Activated CD8-positive, alpha-beta T cell treated with anti-CD3 and anti-CD28 coated beads for 36 hours (primary cell): ENCODE measurements at regions not wholly inside any gene's neighbourhood (a gene's known extent, or its start where the extent isn't known, plus 50 kb on each side); places are given as distances from the start of the nearest gene placed in this dataset.
"Not testable (repeated sequence)": the region's sequence is repeated elsewhere in the genome, so short reads cannot be mapped to it uniquely, and the experiment has no call there.

Source experiments
- ATAC-seq: fragments of 200-7000 bp; cut with Tn5 transposase; one replicate; pipeline ENCODE4 v1.10.0; 2021; ENCODE audit warnings: mild to moderate bottlenecking, moderate library complexity
- CTCF ChIA-PET: fragments of 350-600 bp; sonication (Branson Sonifier 250); formaldehyde crosslinking; loops from one replicate; lab custom pipeline; 2021; ENCODE audit warnings: antibody characterized with exemption; lab: Charles Lee
- POLR2A ChIA-PET: fragments of 350-600 bp; sonication (Branson Sonifier 250); formaldehyde crosslinking; loops from one replicate; lab custom pipeline; 2021; ENCODE audit warnings: antibody characterized with exemption; lab: Charles Lee
- DNase-seq: peaks from one replicate; pipeline ENCODE4 v3.0.0-alpha.2; 2020
- H3K27ac Mint-ChIP-seq: one replicate; pipeline ENCODE4 v1.8.0; 2021; ENCODE audit warnings: mild to moderate bottlenecking, mixed read lengths
- H3K27me3 Mint-ChIP-seq: one replicate; pipeline ENCODE4 v1.8.0; 2021; ENCODE audit warnings: mixed read lengths
- H3K36me3 Mint-ChIP-seq: one replicate; pipeline ENCODE4 v1.8.0; 2021; ENCODE audit warnings: low read depth, mixed read lengths
- H3K4me1 Mint-ChIP-seq: one replicate; pipeline ENCODE4 v1.8.0; 2021; ENCODE audit warnings: low read depth, mixed read lengths
- H3K4me3 Mint-ChIP-seq: one replicate; pipeline ENCODE4 v1.8.0; 2021; ENCODE audit warnings: mild to moderate bottlenecking, moderate library complexity, mixed read lengths
- H3K9me3 Mint-ChIP-seq: one replicate; pipeline ENCODE4 v1.8.0; 2021; ENCODE audit warnings: mixed read lengths
- intact Hi-C: fragments of 100-400 bp; cut with micrococcal nuclease; formaldehyde crosslinking; loops from one replicate; pipeline ENCODE4 v1.10.0; 2022
- TF ChIP-seq, protein P1 (sequence below): fragments of 200-600 bp; IDR thresholded peaks from one replicate; pipeline ENCODE4 v1.8.0; 2022; ENCODE audit warnings: antibody characterized with exemption, mild to moderate bottlenecking

DNA sequence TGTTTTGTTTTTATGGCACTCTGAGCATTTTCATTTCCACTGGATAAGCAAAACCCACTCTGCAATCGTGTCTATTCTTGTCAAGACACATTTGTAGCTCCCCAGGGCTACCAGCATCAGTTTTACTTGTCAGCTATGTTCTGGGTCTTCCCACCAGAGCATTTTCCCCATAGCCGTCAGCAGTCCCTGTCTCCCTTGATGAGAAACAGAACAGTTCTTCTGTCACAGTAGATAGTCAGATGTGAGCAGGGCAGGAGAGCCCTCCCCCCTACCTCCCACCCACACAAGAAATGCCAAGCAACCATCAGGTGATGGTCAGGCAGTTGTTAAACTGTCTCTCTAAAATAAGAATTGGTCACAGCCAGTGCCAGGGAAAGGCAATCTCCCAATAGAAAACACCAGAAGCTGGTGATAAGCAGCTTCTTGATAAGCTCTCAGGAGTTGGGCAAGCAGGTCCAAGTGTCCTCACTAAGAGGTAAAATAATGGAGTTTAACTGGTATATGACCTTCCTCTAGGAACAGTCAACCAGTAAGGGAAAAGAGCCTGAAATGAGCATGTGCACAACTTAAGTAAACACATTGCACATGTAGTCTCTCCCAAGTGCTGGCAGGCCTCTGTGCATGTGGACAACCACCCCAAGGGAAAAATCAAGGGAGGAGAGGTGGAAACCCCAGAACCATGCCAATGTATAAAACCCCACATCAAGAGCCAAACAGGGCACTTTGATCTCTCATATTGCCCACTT is 208.2 kb downstream of the S1PR1 start:
- Mint-ChIP-seq H3K36me3 (no peaks in the 10 kb centered on the region), H3K4me3 (no peak overlapping the region), H3K4me1 (peaks cover 1% of the 10 kb centered on the region), H3K9me3 (no peaks in the 10 kb centered on the region), H3K27ac (no peak overlapping the region), H3K27me3 (peaks cover 14% of the 10 kb centered on the region)
- DNase-seq (no peak), ATAC-seq (no peak)
- TF ChIP-seq, protein P1, sequence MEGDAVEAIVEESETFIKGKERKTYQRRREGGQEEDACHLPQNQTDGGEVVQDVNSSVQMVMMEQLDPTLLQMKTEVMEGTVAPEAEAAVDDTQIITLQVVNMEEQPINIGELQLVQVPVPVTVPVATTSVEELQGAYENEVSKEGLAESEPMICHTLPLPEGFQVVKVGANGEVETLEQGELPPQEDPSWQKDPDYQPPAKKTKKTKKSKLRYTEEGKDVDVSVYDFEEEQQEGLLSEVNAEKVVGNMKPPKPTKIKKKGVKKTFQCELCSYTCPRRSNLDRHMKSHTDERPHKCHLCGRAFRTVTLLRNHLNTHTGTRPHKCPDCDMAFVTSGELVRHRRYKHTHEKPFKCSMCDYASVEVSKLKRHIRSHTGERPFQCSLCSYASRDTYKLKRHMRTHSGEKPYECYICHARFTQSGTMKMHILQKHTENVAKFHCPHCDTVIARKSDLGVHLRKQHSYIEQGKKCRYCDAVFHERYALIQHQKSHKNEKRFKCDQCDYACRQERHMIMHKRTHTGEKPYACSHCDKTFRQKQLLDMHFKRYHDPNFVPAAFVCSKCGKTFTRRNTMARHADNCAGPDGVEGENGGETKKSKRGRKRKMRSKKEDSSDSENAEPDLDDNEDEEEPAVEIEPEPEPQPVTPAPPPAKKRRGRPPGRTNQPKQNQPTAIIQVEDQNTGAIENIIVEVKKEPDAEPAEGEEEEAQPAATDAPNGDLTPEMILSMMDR, result no peak
- CTCF ChIA-PET, result interaction anchor here (1.1 to 1.3 kb wide), 2 partner anchors 10 to 61 kb away, joined by 3 read pairs; no protein-coding TSS in a partner anchor
- intact Hi-C loops, result no loop called here
- POLR2A ChIA-PET, result no interaction called here

GRCh38 chr1:101448018-101448417 is 211.2 kb downstream of the S1PR1 start:
- intact Hi-C loops, result no loop called here
- Mint-ChIP-seq H3K4me3 (no peak overlapping the region), H3K27ac (no peak overlapping the region), H3K4me1 (peaks cover 21% of the 10 kb centered on the region), H3K9me3 (peaks cover 8% of the 10 kb centered on the region), H3K27me3 (peaks cover 13% of the 10 kb centered on the region), H3K36me3 (no peaks in the 10 kb centered on the region)
- TF ChIP-seq, protein P1, result no peak
- DNase-seq (no peak), ATAC-seq (no peak)
- ChIA-PET CTCF (interaction anchor here (1.0 to 1.3 kb wide), 2 partner anchors 58 to 139 kb away, joined by 3 to 5 read pairs; no protein-coding TSS in a partner anchor), POLR2A (no interaction called here)

- peaks cover 13% of the 10 kb centered on the region for H3K27me3 Mint-ChIP-seq
- H3K36me3 Mint-ChIP-seq, H3K9me3 Mint-ChIP-seq, DNase-seq, H3K27ac Mint-ChIP-seq, POLR2A ChIA-PET, H3K4me3 Mint-ChIP-seq, ATAC-seq: not testable (repeated sequence)
- peaks cover 35% of the 10 kb centered on the region for H3K4me1 Mint-ChIP-seq
- CTCF ChIA-PET, result interaction anchor here (4.9 kb wide), 1 partner anchor 141 kb away, joined by 32 read pairs; no protein-coding TSS in a partner anchor
- intact Hi-C loops, result loop anchor here (5.0 kb wide), 1 partner anchor 143 kb away; no protein-coding TSS in a partner anchor
Observed at GRCh38 chr1:101450691-101451090, 213.9 kb downstream of the S1PR1 start.

DNA sequence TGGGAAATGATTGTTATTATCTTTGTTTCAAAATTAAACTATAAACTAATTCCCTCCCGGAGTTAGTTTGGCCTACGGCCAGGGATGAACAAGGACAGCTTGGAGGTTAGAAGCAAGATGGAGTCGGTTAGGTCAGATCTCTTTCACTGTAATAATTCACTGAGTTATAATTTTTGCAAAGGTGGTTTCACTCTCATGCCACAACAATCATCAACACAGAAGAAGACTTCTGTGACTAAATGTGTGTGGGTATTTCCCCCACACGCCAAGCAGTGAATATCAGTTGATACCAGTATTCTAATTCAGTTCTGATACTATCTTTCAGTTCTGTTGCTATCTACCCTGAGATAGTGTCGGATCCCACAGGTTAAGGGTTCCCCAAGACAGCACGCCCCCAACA is 215.1 kb downstream of the S1PR1 start:
- CTCF ChIA-PET, result interaction anchor here (4.5 to 4.9 kb wide), 2 partner anchors 22 to 142 kb away, joined by 22 to 32 read pairs; no protein-coding TSS in a partner anchor
- H3K36me3 Mint-ChIP-seq, result no peaks in the 10 kb centered on the region
- H3K4me1 Mint-ChIP-seq, result peaks cover 35% of the 10 kb centered on the region
- peaks cover 8% of the 10 kb centered on the region for H3K9me3 Mint-ChIP-seq
- TF ChIP-seq, protein P1, result no peak
- H3K4me3 Mint-ChIP-seq, result no peak overlapping the region
- peak; percentile 93 for ATAC-seq
- peak overlapping the region; percentile 66 for H3K27ac Mint-ChIP-seq
- POLR2A ChIA-PET, result no interaction called here
- peak; percentile 59 for DNase-seq
- intact Hi-C loops, result loop anchor here (1.0 to 5.0 kb wide), 2 partner anchors 81 to 145 kb away; no protein-coding TSS in a partner anchor
- peaks cover 13% of the 10 kb centered on the region for H3K27me3 Mint-ChIP-seq

GRCh38 chr1:101452825-101453224 is 216.0 kb downstream of the S1PR1 start:
- Mint-ChIP-seq H3K36me3 (no peaks in the 10 kb centered on the region), H3K9me3 (peaks cover 8% of the 10 kb centered on the region), H3K4me1 (peaks cover 35% of the 10 kb centered on the region), H3K4me3 (no peak overlapping the region), H3K27me3 (peaks cover 11% of the 10 kb centered on the region), H3K27ac (peak overlapping the region; percentile 23)
- ATAC-seq, result no peak
- ChIA-PET CTCF (interaction anchor here (1.1 to 4.9 kb wide), 4 partner anchors 21 to 143 kb away, joined by 3 to 32 read pairs (median 12); no protein-coding TSS in a partner anchor), POLR2A (no interaction called here)
- intact Hi-C loops, result loop anchor here (1.0 to 5.0 kb wide), 2 partner anchors 82 to 146 kb away; no protein-coding TSS in a partner anchor
- TF ChIP-seq, protein P1, result no peak
- no peak for DNase-seq
